SK-N-SH treated with all-trans-retinoic acid at 6 μM for 48 hours (cell line): ENCODE measurements at regions not wholly inside any gene's neighbourhood (a gene's known extent, or its start where the extent isn't known, plus 50 kb on each side); places are given as distances from the start of the nearest gene placed in this dataset.

Experiments
- ATAC-seq: fragments of 200-7000 bp; cut with Tn5 transposase; 3 replicates; pipeline ENCODE4 v1.9.1; 2020; ENCODE audit warnings: mild to moderate bottlenecking, moderate library complexity
- ARNTL ChIP-seq: fragments of 450-650 bp; formaldehyde crosslinking; IDR thresholded peaks from 2 replicates; pipeline ENCODE4 v1.5.0; 2020; ENCODE audit warnings: low read depth, mild to moderate bottlenecking, moderate library complexity, borderline replicate concordance
- BACH2 ChIP-seq: fragments of 250-450 bp; sonication (Bioruptor Pico); IDR thresholded peaks from 2 replicates; pipeline ENCODE4 v1.9.0; 2021; ENCODE audit warnings: mild to moderate bottlenecking, borderline replicate concordance
- CSDC2 ChIP-seq: fragments of 250-450 bp; sonication (Bioruptor Pico); IDR thresholded peaks from 2 replicates; pipeline ENCODE4 v1.5.0; 2020; ENCODE audit warnings: mild to moderate bottlenecking, moderate library complexity
- CSRNP3 ChIP-seq: fragments of 250-450 bp; sonication (Bioruptor Pico); IDR thresholded peaks from 2 replicates; pipeline ENCODE4 v1.5.1; 2021; ENCODE audit warnings: mild to moderate bottlenecking, moderate library complexity
- ESRRG ChIP-seq: fragments of 250-450 bp; sonication (Bioruptor Pico); IDR thresholded peaks from 2 replicates; pipeline ENCODE4 v1.6.1; 2021; ENCODE audit warnings: mild to moderate bottlenecking
- GLIS3 ChIP-seq: fragments of 250-450 bp; sonication (Bioruptor Pico); IDR thresholded peaks from 2 replicates; pipeline ENCODE4 v1.5.0; 2020; ENCODE audit warnings: mild to moderate bottlenecking, moderate library complexity
- ISL1 ChIP-seq: fragments of 250-450 bp; sonication (Bioruptor Pico); IDR thresholded peaks from 2 replicates; pipeline ENCODE4 v2.1.2; 2022; ENCODE audit warnings: mild to moderate bottlenecking, moderate library complexity
- PATZ1 ChIP-seq: fragments of 250-450 bp; sonication (Bioruptor Pico); IDR thresholded peaks from 2 replicates; pipeline ENCODE4 v1.8.0; 2020; ENCODE audit warnings: mild to moderate bottlenecking, moderate library complexity, borderline replicate concordance
- POU6F1 ChIP-seq: fragments of 250-450 bp; sonication (Bioruptor Pico); IDR thresholded peaks from 2 replicates; pipeline ENCODE4 v1.8.0; 2021; ENCODE audit warnings: low read depth, mild to moderate bottlenecking, moderate library complexity, borderline replicate concordance
- PPARA ChIP-seq: fragments of 250-450 bp; sonication (Bioruptor Pico); IDR thresholded peaks from 2 replicates; pipeline ENCODE4 v1.5.0; 2020; ENCODE audit warnings: mild to moderate bottlenecking, borderline replicate concordance
- RARB ChIP-seq: fragments of 250-450 bp; sonication (Bioruptor Pico); IDR thresholded peaks from 2 replicates; pipeline ENCODE4 v1.8.0; 2021; ENCODE audit warnings: mild to moderate bottlenecking, moderate library complexity
- TCF4 ChIP-seq: fragments of 250-450 bp; sonication (Bioruptor Pico); IDR thresholded peaks from 2 replicates; pipeline ENCODE4 v1.8.0; 2021; ENCODE audit warnings: mild to moderate bottlenecking, moderate library complexity, borderline replicate concordance
- TOX ChIP-seq: fragments of 250-450 bp; sonication (Bioruptor Pico); IDR thresholded peaks from 2 replicates; pipeline ENCODE4 v1.8.0; 2021; ENCODE audit warnings: mild to moderate bottlenecking, moderate library complexity, borderline replicate concordance
- TSHZ2 ChIP-seq: fragments of 250-450 bp; sonication (Bioruptor Pico); IDR thresholded peaks from 2 replicates; pipeline ENCODE4 v1.5.0; 2020; ENCODE audit warnings: mild to moderate bottlenecking, moderate library complexity
- ZC3H10 ChIP-seq: fragments of 250-450 bp; sonication (Bioruptor Pico); IDR thresholded peaks from 2 replicates; pipeline ENCODE4 v1.5.1; 2021; ENCODE audit warnings: mild to moderate bottlenecking, moderate library complexity
- ZFP3 ChIP-seq: fragments of 250-450 bp; sonication (Bioruptor Pico); IDR thresholded peaks from 2 replicates; pipeline ENCODE4 v1.5.0; 2020; ENCODE audit warnings: mild to moderate bottlenecking, moderate library complexity
- ZFP30 ChIP-seq: fragments of 450-650 bp; formaldehyde crosslinking; IDR thresholded peaks from 2 replicates; pipeline ENCODE4 v1.5.0; 2022; ENCODE audit warnings: mild to moderate bottlenecking, moderate library complexity
- ZNF565 ChIP-seq: fragments of 450-650 bp; formaldehyde crosslinking; conservative IDR thresholded peaks from 2 replicates; pipeline ENCODE4 v1.5.0; 2020; ENCODE audit warnings: low read depth, mild to moderate bottlenecking, moderate library complexity
- ZNF70 ChIP-seq: fragments of 450-650 bp; formaldehyde crosslinking; IDR thresholded peaks from 2 replicates; pipeline ENCODE4 v1.5.0; 2020; ENCODE audit warnings: mild to moderate bottlenecking, moderate library complexity
- ZNF8 ChIP-seq: fragments of 450-650 bp; formaldehyde crosslinking; IDR thresholded peaks from 2 replicates; pipeline ENCODE4 v1.5.0; 2020; ENCODE audit warnings: mild to moderate bottlenecking, moderate library complexity

- TF ChIP-seq TSHZ2, result no peak
- TF ChIP-seq ESRRG (CRISPR knock-in tag), result no peak
- TF ChIP-seq ZFP3 (CRISPR knock-in tag), result no peak
- no peak for TF ChIP-seq ZNF70
- no peak for TF ChIP-seq ARNTL (CRISPR knock-in tag)
- TF ChIP-seq TOX (CRISPR knock-in tag), result no peak
- no peak for TF ChIP-seq BACH2 (CRISPR knock-in tag)
- TF ChIP-seq ZFP30 (CRISPR knock-in tag), result no peak
- no peak for TF ChIP-seq RARB (CRISPR knock-in tag)
Measured at GRCh38 chr12:127781336-127781735, 485.6 kb upstream of the TMEM132C start (continued).

- no peak for ATAC-seq
- TF ChIP-seq CSDC2 (CRISPR knock-in tag) (no peak), CSRNP3 (CRISPR knock-in tag) (no peak), ESRRG (CRISPR knock-in tag) (no peak), ZFP3 (CRISPR knock-in tag) (no peak), ZNF8 (CRISPR knock-in tag) (no peak), BACH2 (CRISPR knock-in tag) (no peak), ZC3H10 (no peak), POU6F1 (CRISPR knock-in tag) (no peak), PPARA (CRISPR knock-in tag) (no peak), ZFP30 (CRISPR knock-in tag) (no peak), ZNF565 (CRISPR knock-in tag) (no peak), PATZ1 (CRISPR knock-in tag) (no peak), TSHZ2 (no peak), TCF4 (CRISPR knock-in tag) (no peak), GLIS3 (CRISPR knock-in tag) (no peak), ISL1 (no peak), ARNTL (CRISPR knock-in tag) (no peak)
Measured at GRCh38 chr12:127785540-127785939, 481.4 kb upstream of the TMEM132C start.
